NCI-H526 (cell line): ENCODE measurements at regions not wholly inside any gene's neighbourhood (a gene's known extent, or its start where the extent isn't known, plus 50 kb on each side); places are given as distances from the start of the nearest gene placed in this dataset.

Source experiments
- DNase-seq, 2 experiments: peaks; one replicate each; lab custom pipeline; 2025; lab: John Stamatoyannopoulos, UW

DNA sequence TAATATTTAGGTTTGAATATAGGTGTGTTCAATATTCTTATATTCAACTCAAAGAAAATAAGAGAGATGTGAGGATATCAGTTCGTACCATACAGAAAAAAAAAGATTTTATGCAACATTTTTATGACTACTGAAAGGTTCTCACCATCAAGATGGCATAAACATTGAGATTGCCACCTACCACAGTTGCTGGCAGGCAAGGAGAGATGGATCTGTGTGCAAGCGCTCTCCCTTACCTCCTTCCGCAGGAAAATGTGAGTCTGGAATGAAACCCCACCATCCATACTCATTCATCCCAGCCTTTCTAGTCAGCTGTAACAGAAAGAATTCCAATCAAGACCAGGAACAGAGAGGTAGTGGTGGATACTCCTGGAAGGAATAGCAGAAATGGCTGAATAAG lies 376.9 kb downstream of the PPP3CA start:
- DNase-seq: no peak

DNA sequence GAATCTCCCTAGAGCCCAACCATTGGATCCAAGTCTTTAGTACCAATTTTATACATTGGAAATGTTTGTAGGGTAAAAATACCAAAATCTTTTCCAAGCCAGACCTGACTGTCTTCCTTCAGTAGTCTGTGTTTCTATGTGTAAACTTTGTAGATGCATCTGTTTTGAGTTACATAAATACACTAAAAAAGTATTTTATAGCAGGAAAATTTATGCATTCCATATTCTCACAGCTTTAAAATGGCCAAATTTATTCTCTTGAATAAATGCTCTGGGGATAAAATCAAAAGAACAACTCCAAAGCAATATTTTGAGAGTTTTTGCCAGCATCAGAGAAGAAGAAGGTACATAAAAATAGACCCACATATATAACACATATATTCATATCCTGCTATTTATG lies 377.4 kb downstream of the PPP3CA start:
- no peak for DNase-seq

DNA sequence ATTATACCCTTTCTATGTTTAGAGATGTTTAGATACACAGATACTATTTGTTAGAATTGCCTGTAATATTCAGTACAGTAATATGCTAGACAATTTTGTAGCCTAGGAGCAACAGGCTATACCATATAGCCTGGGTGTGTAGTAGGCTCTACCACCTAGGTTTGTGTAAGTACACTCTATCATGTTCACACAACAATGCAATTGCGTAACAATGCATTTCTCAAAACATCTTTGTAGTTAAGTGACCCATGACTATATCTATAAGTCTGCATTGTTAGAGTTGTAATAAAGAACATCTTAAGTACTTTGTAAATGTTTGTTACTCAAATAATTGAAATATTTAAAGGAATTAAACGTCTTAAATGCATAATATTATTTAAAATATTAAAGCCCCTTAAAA lies 379.3 kb downstream of the PPP3CA start:
- DNase-seq: no peak

DNA sequence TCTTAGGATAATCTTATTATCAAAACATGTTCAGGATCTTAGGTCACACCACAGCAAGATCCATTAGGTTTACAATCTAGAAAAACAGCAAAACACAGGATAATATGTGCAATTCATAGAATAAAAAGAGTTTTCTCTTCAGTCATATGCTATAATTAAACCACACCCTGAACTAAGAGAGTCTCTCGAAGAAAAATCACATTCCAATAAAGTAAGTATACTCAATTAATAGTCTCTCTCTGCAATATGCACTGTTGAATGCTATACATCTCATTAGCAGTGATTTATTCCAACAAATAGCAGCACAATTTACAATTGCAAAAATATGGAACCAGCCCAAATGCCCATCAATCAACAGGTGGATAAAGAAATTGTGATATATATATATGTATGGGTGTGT lies 383.7 kb downstream of the PPP3CA start:
- DNase-seq: no peak

DNA sequence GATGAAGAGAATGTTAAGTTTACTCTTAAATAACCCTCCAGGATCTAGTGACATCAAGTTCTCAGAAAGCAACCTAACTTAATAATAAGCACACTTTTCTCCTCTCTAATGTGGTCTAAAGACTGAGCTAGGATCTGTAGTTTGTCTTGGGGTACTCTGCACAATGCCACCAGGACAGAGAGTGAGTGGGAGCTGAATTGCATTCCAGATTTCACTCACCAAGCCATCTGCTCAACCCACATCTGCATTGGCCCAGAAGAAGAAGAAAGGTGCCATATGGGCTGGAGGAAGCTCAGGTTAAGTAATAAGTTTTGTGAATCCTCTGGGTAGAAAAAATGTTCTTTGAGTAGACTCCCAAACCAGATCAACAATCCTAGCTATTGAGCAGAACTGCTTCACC lies 384.6 kb downstream of the PPP3CA start:
- no peak for DNase-seq

DNA sequence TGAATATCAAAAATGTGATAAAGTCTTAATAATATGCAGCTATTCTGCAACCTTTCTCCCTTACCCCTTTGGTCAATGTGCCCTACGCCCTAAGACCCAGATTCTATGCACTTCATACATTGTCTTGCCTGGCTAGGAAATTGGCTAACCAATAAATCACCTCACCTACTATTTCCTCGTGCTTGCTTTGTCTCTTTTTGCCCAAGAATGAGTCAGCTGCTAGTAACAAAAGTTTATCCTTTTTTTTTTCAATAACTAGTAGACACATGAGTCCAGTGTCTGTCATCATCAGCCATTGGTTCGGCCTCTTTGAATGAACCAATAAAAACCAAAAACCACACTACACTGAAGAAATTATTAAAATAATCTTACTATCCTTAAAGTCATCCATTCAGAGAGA lies 387.1 kb downstream of the PPP3CA start:
- DNase-seq: no peak

DNA sequence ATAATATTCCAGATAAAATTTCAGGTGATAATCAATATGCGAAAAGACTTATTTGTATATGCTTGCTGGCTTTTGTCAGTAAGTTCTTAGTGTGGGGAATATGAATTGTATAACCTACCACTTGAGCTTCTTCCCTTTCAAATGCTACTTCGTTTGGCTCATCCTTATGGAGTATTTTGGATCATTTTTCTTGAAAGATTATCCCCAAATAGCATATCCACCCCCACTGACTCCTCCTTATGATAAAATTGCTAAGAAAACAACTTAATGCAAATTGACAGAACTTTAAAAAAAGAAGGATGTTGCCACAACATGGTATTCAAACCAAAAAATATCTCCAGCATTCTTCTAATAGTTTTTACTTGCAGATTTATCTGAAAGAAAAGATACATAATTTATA lies 393.3 kb downstream of the PPP3CA start:
- no peak for DNase-seq

DNA sequence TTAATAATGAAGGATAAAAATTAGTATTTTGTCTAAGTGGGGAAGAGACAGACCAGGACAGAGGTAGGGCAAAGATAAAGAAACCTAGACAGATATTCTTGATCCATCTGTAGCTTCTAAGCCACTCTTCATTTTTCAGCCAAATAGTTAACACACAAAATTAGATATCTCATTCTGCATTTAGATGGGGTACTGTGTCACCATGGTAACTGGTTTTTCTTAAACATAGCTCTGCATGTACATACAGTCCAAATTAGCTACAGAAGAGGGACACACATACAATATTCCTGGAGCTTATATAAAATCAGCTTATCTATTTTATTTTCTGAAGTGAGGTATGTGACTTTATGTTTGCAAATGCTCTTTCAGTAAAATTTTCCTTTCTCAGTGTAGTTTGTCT lies 393.7 kb downstream of the PPP3CA start:
- no peak for DNase-seq

DNA sequence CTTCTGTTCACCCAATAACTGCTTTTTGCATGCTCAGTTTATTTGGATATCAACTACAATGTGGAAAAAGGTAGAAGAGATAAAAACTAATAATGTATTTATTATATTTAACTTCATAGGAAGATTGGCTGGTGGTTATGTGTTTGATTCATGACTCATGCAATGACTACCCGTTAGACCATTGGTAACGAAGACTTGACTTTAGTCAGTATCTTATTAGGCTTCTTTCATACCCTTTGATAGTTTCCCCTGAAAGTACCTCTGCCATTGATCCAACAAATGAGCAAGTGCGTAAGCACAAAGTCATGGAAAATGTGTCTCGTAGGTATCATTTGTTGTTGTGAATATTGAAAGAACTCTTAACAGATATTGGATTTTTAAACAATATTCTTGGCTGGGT lies 394.7 kb downstream of the PPP3CA start:
- DNase-seq: no peak

DNA sequence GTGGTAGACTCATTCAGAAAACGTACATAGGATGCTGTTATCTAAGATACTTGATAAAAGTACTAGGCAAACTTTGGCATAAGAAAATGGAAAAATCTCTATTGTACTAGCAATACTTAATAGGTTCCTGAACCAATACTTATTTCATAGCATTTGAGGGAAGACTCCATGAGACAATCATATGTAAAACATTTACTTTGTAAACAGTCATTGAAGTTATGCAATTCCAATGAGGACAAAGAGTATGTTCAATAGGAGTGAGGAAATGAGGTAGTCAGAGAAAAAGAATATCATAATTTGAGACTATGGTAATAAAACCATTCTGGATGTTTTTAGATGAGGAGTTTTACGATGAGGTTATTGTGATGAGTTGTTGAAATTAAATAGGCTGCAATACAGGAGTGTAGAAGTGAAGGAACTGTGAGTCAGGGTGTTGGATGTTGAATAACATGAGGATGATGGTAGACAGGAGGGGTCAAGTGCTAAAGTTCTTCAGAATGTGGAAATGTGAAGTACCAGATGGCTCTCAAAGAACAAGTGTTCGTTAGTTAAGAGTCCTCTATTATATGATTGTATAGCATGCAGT lies 397.9 kb downstream of the PPP3CA start:
- DNase-seq: no peak

DNA sequence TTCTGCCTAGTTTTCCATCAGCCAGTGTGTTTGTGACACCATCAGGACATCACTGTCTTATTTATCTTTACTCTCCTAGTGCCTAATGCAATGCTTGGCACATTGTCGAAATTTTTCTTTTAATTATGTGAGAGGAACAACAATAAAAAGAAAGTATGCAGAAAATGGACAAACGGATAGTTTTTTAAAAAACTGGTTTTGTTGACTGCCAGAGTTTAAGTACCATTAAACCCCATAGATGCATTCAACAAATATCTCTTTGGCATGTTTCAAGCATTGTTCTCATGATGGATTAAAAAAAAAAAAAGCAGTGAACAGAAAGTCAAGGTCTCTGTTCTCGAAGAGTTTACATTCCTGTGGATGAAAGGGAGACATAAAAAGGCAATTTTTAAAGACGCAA lies 398.4 kb downstream of the PPP3CA start:
- no peak for DNase-seq

DNA sequence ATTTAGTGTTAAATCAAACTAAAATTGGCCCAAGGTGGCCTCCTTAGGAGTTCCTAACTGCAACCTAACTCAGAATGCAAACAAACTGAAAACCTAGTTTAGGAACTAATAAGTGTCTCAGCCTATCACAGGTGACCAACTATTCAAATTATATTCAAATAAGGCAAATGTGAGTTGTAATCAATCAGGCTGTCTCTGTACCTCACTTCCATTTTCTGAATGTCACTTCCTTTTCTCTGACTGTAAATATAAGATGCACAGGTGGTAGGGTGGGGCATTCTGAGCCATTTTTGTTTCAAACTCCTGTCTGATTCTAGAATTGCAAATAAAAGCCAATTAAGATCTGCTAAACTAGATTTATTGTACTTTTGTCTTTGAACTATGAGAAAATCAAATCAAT lies 401.5 kb downstream of the PPP3CA start:
- no peak for DNase-seq

DNA sequence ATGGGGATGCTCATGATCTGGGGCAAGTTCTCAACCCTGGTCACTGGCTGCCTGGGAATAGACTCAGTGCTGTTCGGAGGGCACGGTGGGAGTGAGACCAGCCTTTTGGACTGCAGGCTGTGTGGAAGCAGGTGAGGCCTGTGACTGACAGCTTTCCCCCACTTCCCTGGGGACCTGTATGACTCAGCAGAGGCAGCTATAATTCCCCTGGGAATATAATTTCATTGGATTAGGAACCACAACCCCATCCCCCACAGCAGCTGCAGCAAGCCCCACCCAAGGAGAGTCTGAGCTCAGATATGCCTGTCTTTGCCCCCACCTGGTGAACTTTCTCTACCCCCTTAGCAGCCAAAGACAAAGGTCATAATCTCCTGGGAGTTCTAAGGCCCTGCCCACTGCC lies 408.6 kb downstream of the PPP3CA start:
- DNase-seq: peak in 1 of 2 experiments; percentile 36

DNA sequence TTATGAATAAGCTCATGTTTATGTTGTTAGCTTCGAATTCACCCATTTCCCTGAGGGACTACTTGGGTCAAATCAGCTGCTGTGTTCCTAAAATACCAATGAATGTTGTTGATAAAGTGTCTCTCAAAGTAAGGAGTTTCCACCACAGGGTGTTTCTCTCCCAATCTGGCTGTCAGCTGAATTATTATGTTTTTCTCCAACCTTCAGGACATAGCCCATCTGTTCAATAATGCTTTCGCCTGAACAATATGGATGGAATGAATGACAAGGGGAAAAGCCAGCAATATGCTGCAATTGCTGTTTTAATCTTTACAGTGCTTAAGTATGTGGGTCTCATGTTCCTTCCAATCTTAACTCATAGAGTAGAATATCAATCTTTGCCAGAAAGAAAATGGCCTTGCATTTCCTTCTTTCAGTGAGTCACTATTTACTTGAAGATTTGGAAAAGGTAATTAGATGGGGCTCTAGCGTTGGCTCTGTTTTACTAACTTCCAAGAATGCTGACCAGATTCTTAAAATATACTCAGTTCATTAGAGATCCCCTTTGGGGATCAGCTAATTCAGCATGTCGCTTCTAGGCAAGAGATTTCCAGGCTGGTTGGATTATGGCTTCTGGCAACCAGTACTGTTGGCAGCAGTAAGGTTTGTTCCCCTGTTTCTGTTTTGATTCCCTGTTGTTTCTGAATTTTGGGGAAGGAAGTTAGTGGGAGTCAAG lies 410.5 kb downstream of the PPP3CA start:
- DNase-seq: no peak

DNA sequence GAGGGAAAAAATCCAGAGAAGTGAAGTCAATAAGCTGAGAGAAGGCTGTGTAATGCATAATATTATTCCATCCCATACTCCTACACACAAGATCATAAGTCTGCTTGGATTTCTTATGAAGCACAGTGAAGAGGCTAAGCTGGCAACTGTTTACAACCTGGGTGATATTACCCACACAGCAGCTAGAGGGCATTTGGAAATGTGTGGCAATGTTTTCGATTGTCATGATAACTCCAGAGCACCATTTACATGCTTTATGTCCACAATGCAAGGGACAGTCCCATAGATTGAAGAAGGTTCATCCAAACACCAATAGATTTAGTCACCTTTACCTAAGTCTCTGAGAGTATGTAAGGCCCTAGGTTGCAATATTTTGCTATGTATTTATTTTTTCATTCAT lies 412.2 kb downstream of the PPP3CA start:
- DNase-seq: peak in 1 of 2 experiments; percentile 5

DNA sequence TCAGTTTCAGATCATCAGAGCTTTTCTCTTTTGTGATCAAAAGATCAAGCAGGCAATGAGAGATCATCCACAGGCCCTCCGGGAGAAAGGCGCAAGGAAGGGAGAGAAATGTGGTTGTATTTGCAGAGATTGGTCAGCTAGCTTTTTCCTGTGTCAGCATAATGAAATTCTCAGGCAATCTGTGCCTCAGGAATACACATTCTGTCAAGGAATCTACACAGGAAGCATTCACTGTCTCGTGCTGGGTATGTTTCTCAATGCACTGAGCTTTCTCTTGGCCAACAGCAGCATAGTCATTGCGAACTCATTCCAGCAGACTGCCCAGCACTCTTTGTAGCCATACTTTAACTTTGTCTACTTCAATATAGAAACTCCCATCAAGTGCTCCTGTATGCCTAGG lies 413.7 kb downstream of the PPP3CA start:
- no peak for DNase-seq

DNA sequence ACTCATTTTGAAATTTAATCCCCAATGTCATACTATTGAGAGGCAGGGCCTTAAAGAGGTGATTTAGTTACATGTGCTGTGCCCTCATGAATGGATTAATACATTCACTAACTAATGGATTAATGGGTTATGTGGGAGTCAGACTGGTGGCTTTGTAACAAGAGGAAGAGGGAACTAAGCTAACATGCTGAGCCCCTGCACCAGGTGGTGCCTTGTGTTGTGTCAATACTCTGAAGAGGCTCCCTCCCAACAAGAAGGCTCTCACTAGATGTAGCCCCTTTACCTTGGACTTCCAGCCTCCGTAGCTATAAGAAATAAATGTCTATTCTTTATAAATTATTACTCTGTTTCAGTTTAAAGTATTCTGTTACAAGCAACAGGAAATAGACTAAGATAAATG lies 411.9 kb upstream of the EMCN start:
- no peak for DNase-seq

DNA sequence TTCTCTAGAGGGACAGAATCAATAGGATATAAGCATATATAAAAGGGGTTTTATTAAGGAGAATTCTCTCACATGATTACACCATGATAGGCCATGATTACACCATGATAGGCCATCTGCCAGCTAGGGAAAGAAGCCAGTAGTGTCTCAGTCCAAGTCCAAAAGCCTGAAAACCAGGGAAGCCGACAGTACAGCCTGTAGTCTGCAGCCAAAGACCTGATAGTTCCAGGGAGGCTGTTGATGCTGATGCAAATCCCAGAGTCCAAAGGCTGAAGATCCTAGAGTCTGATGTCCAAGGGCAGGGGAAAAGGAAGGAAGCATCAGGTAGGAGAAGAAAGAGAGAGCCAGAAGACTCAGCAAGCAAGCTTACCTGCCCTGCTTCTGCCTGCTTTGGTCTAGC lies 411.3 kb upstream of the EMCN start:
- peak in 1 of 2 experiments; percentile 11 for DNase-seq

DNA sequence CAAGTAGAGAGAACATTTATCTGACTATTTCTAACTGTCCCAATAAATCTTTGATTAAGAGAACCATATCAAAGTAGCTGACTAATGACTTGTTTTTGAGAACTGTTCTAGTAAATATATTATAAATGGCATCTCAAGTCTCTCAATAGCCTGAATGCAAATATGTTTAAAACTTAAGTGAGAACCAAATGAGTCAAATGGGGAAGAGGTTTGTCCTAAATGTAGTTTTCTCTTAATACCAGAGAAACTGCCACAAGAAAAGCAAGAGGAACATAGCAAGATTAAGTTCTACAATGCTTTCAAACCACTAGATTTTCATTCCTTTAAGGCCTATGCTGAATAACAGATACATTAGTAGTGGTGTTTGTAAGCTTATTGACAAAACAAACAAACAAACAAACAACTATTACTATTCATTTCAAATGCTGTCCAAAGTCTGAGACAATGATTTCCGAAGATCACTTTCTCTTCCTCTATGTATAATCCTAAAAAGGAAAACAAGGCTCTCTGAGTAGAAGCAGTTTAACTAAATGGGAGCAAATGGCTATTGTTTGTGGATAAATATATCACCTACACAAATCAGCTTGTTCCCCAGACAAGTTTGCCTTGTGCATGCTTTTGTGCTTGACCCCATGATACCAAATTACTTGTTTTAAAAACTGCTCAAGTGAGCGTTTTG lies 408.4 kb upstream of the EMCN start:
- DNase-seq: no peak

DNA sequence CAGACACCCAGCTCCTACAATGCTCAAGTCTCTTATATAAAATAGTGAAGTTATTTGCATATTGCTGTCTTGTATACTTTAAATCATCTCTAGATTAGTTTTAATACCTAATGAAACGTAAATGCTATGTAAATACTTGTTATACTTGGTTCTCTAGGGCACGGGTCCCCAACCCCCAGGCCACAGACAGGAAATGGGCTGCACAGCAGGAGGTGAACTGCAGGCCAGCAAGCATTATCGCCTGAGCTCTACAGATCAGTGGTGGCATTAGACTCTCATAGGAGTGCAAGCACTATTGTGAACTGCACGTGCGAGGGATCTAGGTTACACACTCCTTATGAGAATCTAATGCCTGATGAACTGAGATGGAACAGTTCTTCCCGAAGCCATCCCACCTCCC lies 395.9 kb upstream of the EMCN start:
- peak; percentile 64 to 70 for DNase-seq

DNA sequence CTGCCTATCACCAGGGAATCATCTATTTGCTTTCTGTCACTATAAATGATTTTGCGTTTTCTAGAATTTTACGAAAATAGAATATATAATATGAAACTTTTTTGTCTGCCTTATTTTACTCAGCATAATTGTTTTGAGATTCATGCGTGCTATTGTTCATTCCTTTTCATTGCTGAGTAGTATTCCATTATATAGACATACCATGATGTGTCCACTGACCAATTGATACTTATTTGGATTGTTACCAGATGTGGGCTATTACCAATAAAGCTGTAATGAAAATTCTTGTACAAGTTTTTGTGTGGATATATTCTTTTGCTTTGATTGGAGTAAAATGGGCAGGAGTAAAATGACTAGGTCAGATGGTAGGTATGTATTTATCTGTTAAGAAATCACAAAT lies 390.7 kb upstream of the EMCN start:
- no peak for DNase-seq

DNA sequence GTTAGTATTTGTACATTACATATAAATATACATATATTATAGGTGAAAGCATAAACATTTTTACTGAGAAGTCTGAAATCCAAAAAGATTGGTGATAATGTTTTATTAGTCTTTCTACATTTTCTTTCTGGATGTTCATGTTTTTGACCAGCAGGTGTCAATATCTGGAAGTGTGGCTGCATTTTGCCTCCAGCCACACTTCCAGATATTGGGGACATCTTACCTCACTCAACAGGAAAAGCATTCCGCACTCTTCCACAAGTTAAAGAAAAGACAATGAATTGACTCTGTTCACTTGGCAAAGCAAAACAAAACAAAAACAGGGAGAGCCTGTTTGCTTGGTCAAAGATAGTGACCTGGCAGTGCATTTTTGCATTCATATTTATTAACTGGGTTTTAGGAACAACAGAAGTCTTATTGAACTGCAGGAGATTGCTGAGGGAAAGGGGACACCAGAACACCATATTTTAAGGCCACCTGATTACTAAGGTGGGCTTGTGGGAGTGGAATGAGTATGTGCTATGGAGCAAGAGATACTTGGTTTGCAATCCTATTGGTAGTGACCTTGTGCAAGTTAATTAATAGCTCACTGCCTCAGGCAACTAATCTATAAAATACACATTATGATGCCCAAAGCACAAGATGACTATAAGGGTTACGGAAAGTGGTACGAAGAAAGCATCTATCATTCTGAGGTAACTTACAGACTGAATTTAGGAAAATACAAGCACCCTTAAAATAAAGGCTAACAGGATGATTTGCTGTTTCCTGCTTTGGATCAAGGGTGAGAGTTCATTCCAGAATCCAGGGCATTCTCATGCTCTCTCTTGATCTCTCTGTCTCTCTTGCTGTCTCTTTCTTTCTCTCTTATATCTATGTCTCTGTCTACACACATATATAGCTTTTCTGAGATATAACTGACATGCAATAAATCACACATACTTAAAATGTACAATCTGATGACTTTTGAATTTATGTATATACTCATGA lies 389.9 kb upstream of the EMCN start:
- peak in 1 of 2 experiments; percentile 10 for DNase-seq
